ENCODE measurements at regions not wholly inside any gene's neighbourhood (a gene's known extent, or its start where the extent isn't known, plus 50 kb on each side); places are given as distances from the start of the nearest gene placed in this dataset.

GRCh38 chr1:218081358-218081757 lies 203.7 kb upstream of the RRP15 start:
- Histone ChIP-seq H3K9me1 (ENCODE audit: control insufficient read depth, insufficient read depth, low read length) (no peaks in the 10 kb centered on the region), H3K4me1 (replicated peaks in 1 of 2; ENCODE audit: control insufficient read depth in 2 of 2, insufficient read depth in 2 of 2, low read length in 2 of 2) (no peaks in the 10 kb centered on the region), H3K27ac (ENCODE audit: extremely low read depth, low read depth, low read length) (no peak overlapping the region), H4K20me1 (replicated peaks; ENCODE audit: control insufficient read depth, insufficient read depth, low read length) (no peaks in the 10 kb centered on the region), H3K9me3 (replicated peaks; ENCODE audit: control insufficient read depth, insufficient read depth, low read depth, low read length) (no peaks in the 10 kb centered on the region), H3K36me3 (ENCODE audit: control insufficient read depth, insufficient read depth, low read length) (no peaks in the 10 kb centered on the region), H3K4me3 (no peak overlapping the region), H3K27me3 (ENCODE audit: control insufficient read depth in 2 of 2, insufficient read depth in 2 of 2, low read length in 2 of 2) (no peaks in the 10 kb centered on the region), H3K79me2 (ENCODE audit: control insufficient read depth, insufficient read depth, low read length) (no peaks in the 10 kb centered on the region), H2AFZ (ENCODE audit: low read depth, low read length) (no peak overlapping the region), H3K9ac (ENCODE audit: insufficient read depth in 1 of 2, low read depth in 2 of 2, low read length in 2 of 2) (no peak overlapping the region), H3K4me2 (ENCODE audit: insufficient read depth, low read length) (no peak overlapping the region)
- intact Hi-C loops (cut with micrococcal nuclease) (no loop called here), in situ Hi-C loops (cut with MboI) (no loop called here)
- CTCF ChIA-PET (ENCODE audit: low intra/inter-chr PET ratio): no interaction called here
- POLR2A ChIA-PET: no interaction called here
- DNase-seq (ENCODE audit: extremely low read depth in 1 of 4, low spot score in 3 of 4) (no peak), ATAC-seq (no peak), FAIRE-seq (no peak)
- BruUV-seq (replicated peaks): no TSS peak
- TF ChIP-seq MCM2 (IDR thresholded peaks at IDR 0.05; ENCODE audit: low read depth) (no peak), PKNOX1 (IDR thresholded peaks at IDR 0.05) (no peak), TCFL5 (CRISPR knock-in tag; conservative IDR thresholded peaks at IDR 0.05) (no peak), ZC3H11A (IDR thresholded peaks at IDR 0.05; ENCODE audit: low read depth, low read length) (no peak), ZNF318 (IDR thresholded peaks at IDR 0.05; ENCODE audit: borderline replicate concordance in 1 of 2, low read depth in 1 of 2) (no peak), ZBTB49 (CRISPR knock-in tag; IDR thresholded peaks at IDR 0.05; ENCODE audit: borderline replicate concordance) (no peak), KAT8 (IDR thresholded peaks at IDR 0.05; ENCODE audit: low read depth) (no peak), NFRKB (IDR thresholded peaks at IDR 0.05; ENCODE audit: low read depth) (no peak)

Data from K562 (cell line).